Mammary epithelial cell (primary cell): ENCODE measurements at regions not wholly inside any gene's neighbourhood (a gene's known extent, or its start where the extent isn't known, plus 50 kb on each side); places are given as distances from the start of the nearest gene placed in this dataset.

ENCODE experiments used
- CTCF ChIP-seq, 2 donors: IDR thresholded peaks in 1 of 2; conservative IDR thresholded peaks in 1 of 2; 2 replicates each; pipeline ENCODE4 v1.5.1; 2011 to 2012; ENCODE audit warnings: inconsistent platforms in 2 of 2, low read length in 2 of 2, mild to moderate bottlenecking in 2 of 2, control low read depth in 1 of 2, low read depth in 1 of 2; ENCODE audit not compliant: insufficient read depth in 1 of 2; ENCODE audit errors: extremely low read depth in 1 of 2
- EZH2 ChIP-seq: IDR thresholded peaks from 2 replicates; pipeline ENCODE4 v1.6.1; 2012; ENCODE audit warnings: low read length, inconsistent platforms, borderline replicate concordance

GRCh38 chr13:86541461-86541860 lies 742.2 kb upstream of the SLITRK6 start:
- no peak for TF ChIP-seq CTCF (conservative IDR thresholded peaks at IDR 0.05 in 1 of 2, IDR thresholded peaks at IDR 0.05 in 1 of 2; ENCODE audit: extremely low read depth in 1 of 2, insufficient read depth in 1 of 2, low read depth in 1 of 2, low read length in 2 of 2)
- no peak for TF ChIP-seq EZH2
